Psoas muscle (tissue), 7 donors: ENCODE measurements at regions not wholly inside any gene's neighbourhood (a gene's known extent, or its start where the extent isn't known, plus 50 kb on each side); places are given as distances from the start of the nearest gene placed in this dataset.

Source experiments
- ATAC-seq, 4 donors: fragments of 200-7000 bp; cut with Tn5 transposase; one replicate each; pipeline ENCODE4 v1.9.1; 2020; ENCODE audit warnings: moderate library complexity in 3 of 4, mild to moderate bottlenecking in 2 of 4
- DNase-seq, 2 donors: peaks; one replicate each; pipeline ENCODE4 v3.0.0-alpha.2; 2020
- H3K27ac ChIP-seq: fragments of 200-600 bp; one replicate; pipeline ENCODE4 v1.8.0; 2022
- H3K27me3 ChIP-seq, 3 donors: fragments of 200-600 bp in 1 of 3; one replicate each; pipeline versions ENCODE4 v1.6.1 to v1.8.0; 2013 to 2022; ENCODE audit warnings: low read length in 2 of 3, mild to moderate bottlenecking in 2 of 3, moderate library complexity in 1 of 3; ENCODE audit not compliant: insufficient read depth in 3 of 3
- H3K36me3 ChIP-seq, 2 donors: fragments of 200-600 bp in 1 of 2; one replicate each; pipeline versions ENCODE4 v1.6.1 to v1.8.0; 2013 to 2022; ENCODE audit warnings: low read depth in 1 of 2, mild to moderate bottlenecking in 1 of 2, moderate library complexity in 1 of 2; ENCODE audit not compliant: insufficient read depth in 1 of 2
- H3K4me1 ChIP-seq: fragments of 200-600 bp; one replicate; pipeline ENCODE4 v1.8.0; 2022
- H3K4me3 ChIP-seq: fragments of 200-600 bp; one replicate; pipeline ENCODE4 v1.8.0; 2022; ENCODE audit warnings: mild to moderate bottlenecking
- H3K9me3 ChIP-seq: fragments of 200-600 bp; one replicate; pipeline ENCODE4 v1.8.0; 2022
- CTCF ChIP-seq: fragments of 200-600 bp; IDR thresholded peaks from one replicate; pipeline ENCODE4 v1.8.0; 2022; ENCODE audit warnings: antibody characterized with exemption
- WGBS, 3 donors: extraction: QIAGEN DNeasy Blood & Tissue Kit; methylation state at CpG; one replicate each; pipeline versions ENCODE4 v1.1.6 to v1.1.7; 2013; 5-methylcytosine and 5-hydroxymethylcytosine counted together
- intact Hi-C, 2 donors: fragments of 100-400 bp; cut with DNase I; formaldehyde crosslinking; loops; one replicate each; pipeline versions ENCODE4 v1.11.0 to v1.14.2; 2022
- donor health status: healthy with polysubstance abuse.
- donor health status: DM: no; HTN: no; CAD: no; lungs with moderate emphysema.
- donor health status: Bipolar disorder and iron deficiency.
- donor health status: healthy.
- donor health status: DM: yes; HTN: yes; CAD: no.
- donor health status: DM: no; HTN: no; CAD: no.
- donor health status: DM: yes; HTN: yes; CAD: no.

- DNase-seq (peak in 1 of 2 donors; percentile 30), ATAC-seq (no peak)
- Histone ChIP-seq H3K27me3 (no peaks in the 10 kb centered on the region), H3K4me3 (no peak overlapping the region), H3K27ac (no peak overlapping the region), H3K4me1 (no peaks in the 10 kb centered on the region), H3K36me3 (no peaks in the 10 kb centered on the region), H3K9me3 (no peaks in the 10 kb centered on the region)
- intact Hi-C loops = loop anchor here in 1 of 2 donors (5.0 to 10.0 kb wide), 2 partner anchors 240 to 268 kb away; no protein-coding TSS in a partner anchor
- TF ChIP-seq CTCF = no peak
- WGBS, 3 donors = 94 to 95% (median 94%) methylated on average over 17 of the region's 17 CpGs
These were observed 153.9 kb downstream of the OAT start for GRCh38 chr10:124264711-124265390.

GRCh38 chr10:124264271-124264670 is 154.5 kb downstream of the OAT start:
- DNase-seq (no peak), ATAC-seq (no peak)
- no peak overlapping the region for H3K27ac ChIP-seq
- 92 to 97% (median 93%) methylated on average over 7 of the region's 7 CpGs for WGBS, 3 donors
- H3K4me1 ChIP-seq = no peaks in the 10 kb centered on the region
- no peaks in the 10 kb centered on the region for H3K27me3 ChIP-seq
- TF ChIP-seq CTCF = no peak
- no peak overlapping the region for H3K4me3 ChIP-seq
- intact Hi-C loops = loop anchor here in 1 of 2 donors (5.0 to 10.0 kb wide), 2 partner anchors 239 to 267 kb away; no protein-coding TSS in a partner anchor
- H3K9me3 ChIP-seq = no peaks in the 10 kb centered on the region
- H3K36me3 ChIP-seq = no peaks in the 10 kb centered on the region

GRCh38 chr10:124263726-124264125 is 155.0 kb downstream of the OAT start:
- Histone ChIP-seq H3K4me3 (no peak overlapping the region), H3K27me3 (no peaks in the 10 kb centered on the region), H3K9me3 (no peaks in the 10 kb centered on the region), H3K4me1 (no peaks in the 10 kb centered on the region), H3K36me3 (no peaks in the 10 kb centered on the region), H3K27ac (no peak overlapping the region)
- WGBS, 3 donors = 85 to 92% (median 87%) methylated on average over 5 of the region's 5 CpGs
- TF ChIP-seq CTCF = no peak
- DNase-seq = peak in 1 of 2 donors; percentile 15
- no peak for ATAC-seq
- intact Hi-C loops = loop anchor here (2.0 to 10.0 kb wide), 3 partner anchors 239 to 269 kb away; no protein-coding TSS in a partner anchor

GRCh38 chr10:124262971-124263370 is 155.8 kb downstream of the OAT start:
- WGBS, 3 donors = 55 to 78% (median 67%) methylated on average over 7 of the region's 7 CpGs
- no peaks in the 10 kb centered on the region for H3K4me1 ChIP-seq
- no peak for DNase-seq
- no peaks in the 10 kb centered on the region for H3K9me3 ChIP-seq
- intact Hi-C loops = loop anchor here (2.0 to 10.0 kb wide), 3 partner anchors 238 to 268 kb away; no protein-coding TSS in a partner anchor
- H3K27me3 ChIP-seq = no peaks in the 10 kb centered on the region
- no peak overlapping the region for H3K4me3 ChIP-seq
- no peak for TF ChIP-seq CTCF
- H3K27ac ChIP-seq = no peak overlapping the region
- no peak for ATAC-seq
- H3K36me3 ChIP-seq = no peaks in the 10 kb centered on the region
